HG03103 (cell line): ENCODE measurements at regions not wholly inside any gene's neighbourhood (a gene's known extent, or its start where the extent isn't known, plus 50 kb on each side); places are given as distances from the start of the nearest gene placed in this dataset.

Experiments
- ATAC-seq: cut with Tn5 transposase; IDR thresholded peaks from one replicate; pipeline ENCODE4 v1.9.1; 2021; ENCODE audit warnings: low read depth; ENCODE audit not compliant: unreplicated experiment

GRCh38 chr7:131268906-131269305, 58.8 kb upstream of the MKLN1 start:
- ATAC-seq = no peak

- no peak for ATAC-seq
Measured at GRCh38 chr7:131272086-131272485, 55.6 kb upstream of the MKLN1 start.

GRCh38 chr7:131274986-131275385, 52.7 kb upstream of the MKLN1 start:
- ATAC-seq = no peak

- ATAC-seq = no peak
Measured at GRCh38 chr7:131276190-131276589, 51.5 kb upstream of the MKLN1 start.

- ATAC-seq = no peak
Measured at GRCh38 chr7:131276748-131277147, 50.9 kb upstream of the MKLN1 start.
